Neural progenitor cell (in vitro differentiated cells): ENCODE measurements at regions not wholly inside any gene's neighbourhood (a gene's known extent, or its start where the extent isn't known, plus 50 kb on each side); places are given as distances from the start of the nearest gene placed in this dataset.

Source experiments
- DNase-seq: peaks from one replicate; pipeline ENCODE4 v3.0.0-alpha.2; 2016; ENCODE audit warnings: low spot score
- H2AFZ ChIP-seq: fragments of 200-600 bp; sonication (generic); replicated peaks from 2 replicates; pipeline ENCODE4 v1.6.1; 2016; ENCODE audit warnings: antibody characterized with exemption
- H3F3A ChIP-seq: fragments of 200-600 bp; sonication (generic); 2 replicates; pipeline ENCODE4 v1.6.1; 2016; ENCODE audit warnings: antibody characterized with exemption, low read depth
- H3K27ac ChIP-seq: fragments of 200-600 bp; sonication (generic); 2 replicates; pipeline ENCODE4 v1.5.1; 2016; ENCODE audit warnings: mild to moderate bottlenecking
- H3K27me3 ChIP-seq: fragments of 200-600 bp; sonication (generic); 2 replicates; pipeline ENCODE4 v1.6.1; 2016; ENCODE audit warnings: mild to moderate bottlenecking, moderate library complexity
- H3K36me3 ChIP-seq: fragments of 200-600 bp; sonication (generic); 2 replicates; pipeline ENCODE4 v1.5.1; 2016
- H3K4me1 ChIP-seq: fragments of 200-600 bp; sonication (generic); 2 replicates; pipeline ENCODE4 v1.6.1; 2016; ENCODE audit warnings: mixed run types
- H3K4me2 ChIP-seq: fragments of 200-600 bp; sonication (generic); 2 replicates; pipeline ENCODE4 v1.6.1; 2016
- H3K4me3 ChIP-seq: fragments of 200-600 bp; sonication (generic); 2 replicates; pipeline ENCODE4 v1.5.1; 2016
- H3K79me2 ChIP-seq: fragments of 200-600 bp; sonication (generic); 2 replicates; pipeline ENCODE4 v1.6.1; 2016; ENCODE audit warnings: low read depth
- H3K9ac ChIP-seq: fragments of 200-600 bp; sonication (generic); 2 replicates; pipeline ENCODE4 v1.6.1; 2016
- H3K9me3 ChIP-seq: fragments of 200-600 bp; sonication (generic); 2 replicates; pipeline ENCODE4 v1.5.1; 2016; ENCODE audit warnings: low read depth
- H4K20me1 ChIP-seq: fragments of 200-600 bp; sonication (generic); 2 replicates; pipeline ENCODE4 v1.6.1; 2016; ENCODE audit warnings: low read depth
- H3K27ac Mint-ChIP-seq: 3 replicates; pipeline ENCODE4 v1.8.0; 2021; ENCODE audit warnings: mixed read lengths
- H3K27me3 Mint-ChIP-seq: 2 replicates; pipeline ENCODE4 v1.8.0; 2022; ENCODE audit warnings: low read depth, mild to moderate bottlenecking, inconsistent platforms, moderate library complexity, mixed read lengths; ENCODE audit not compliant: insufficient read depth
- H3K36me3 Mint-ChIP-seq: 3 replicates; pipeline ENCODE4 v1.8.0; 2021; ENCODE audit warnings: mixed read lengths
- H3K4me1 Mint-ChIP-seq: 3 replicates; pipeline ENCODE4 v1.8.0; 2021; ENCODE audit warnings: mixed read lengths
- H3K4me3 Mint-ChIP-seq: 3 replicates; pipeline ENCODE4 v1.8.0; 2021; ENCODE audit warnings: mild to moderate bottlenecking, moderate library complexity, mixed read lengths
- H3K9me3 Mint-ChIP-seq: 3 replicates; pipeline ENCODE4 v1.8.0; 2020; ENCODE audit warnings: mixed read lengths
- CTCF ChIP-seq: fragments of 200-600 bp; sonication (generic); IDR thresholded peaks from 2 replicates; pipeline ENCODE4 v1.5.1; 2017; ENCODE audit warnings: antibody characterized with exemption, mild to moderate bottlenecking
- EZH2 ChIP-seq: fragments of 200-600 bp; sonication (generic); IDR thresholded peaks from 2 replicates; pipeline ENCODE4 v1.6.1; 2017; ENCODE audit warnings: antibody characterized with exemption, mild to moderate bottlenecking, moderate library complexity
- EZH2phosphoT487 ChIP-seq: fragments of 200-600 bp; sonication (generic); IDR thresholded peaks from 2 replicates; pipeline ENCODE4 v1.6.1; 2017; ENCODE audit warnings: antibody characterized with exemption

GRCh38 chr6:8785223-8785622 lies 349.9 kb upstream of the SLC35B3 start:
- H3K27ac Mint-ChIP-seq, result no peak overlapping the region
- Histone ChIP-seq H3K9ac (no peak overlapping the region), H3K79me2 (no peaks in the 10 kb centered on the region), H3F3A (no peaks in the 10 kb centered on the region), H3K9me3 (no peaks in the 10 kb centered on the region), H4K20me1 (no peaks in the 10 kb centered on the region), H3K4me3 (no peak overlapping the region), H3K27ac (no peak overlapping the region), H3K36me3 (no peaks in the 10 kb centered on the region), H3K27me3 (no peaks in the 10 kb centered on the region), H3K4me2 (no peak overlapping the region), H2AFZ (no peak overlapping the region), H3K4me1 (no peaks in the 10 kb centered on the region)
- no peaks in the 10 kb centered on the region for H3K4me1 Mint-ChIP-seq
- no peaks in the 10 kb centered on the region for H3K36me3 Mint-ChIP-seq
- no peak overlapping the region for H3K4me3 Mint-ChIP-seq
- H3K27me3 Mint-ChIP-seq, result no peaks in the 10 kb centered on the region
- TF ChIP-seq CTCF, result no peak
- no peak for TF ChIP-seq EZH2
- TF ChIP-seq EZH2phosphoT487, result no peak
- no peak for DNase-seq
- H3K9me3 Mint-ChIP-seq, result no peaks in the 10 kb centered on the region

GRCh38 chr6:8783191-8783590 lies 347.8 kb upstream of the SLC35B3 start:
- no peak overlapping the region for H3K27ac Mint-ChIP-seq
- H3K9me3 ChIP-seq, result no peaks in the 10 kb centered on the region
- DNase-seq, result no peak
- H3K4me1 ChIP-seq, result no peaks in the 10 kb centered on the region
- no peaks in the 10 kb centered on the region for H4K20me1 ChIP-seq
- H3K36me3 Mint-ChIP-seq, result no peaks in the 10 kb centered on the region
- H2AFZ ChIP-seq, result no peak overlapping the region
- H3K4me2 ChIP-seq, result no peak overlapping the region
- H3K79me2 ChIP-seq, result no peaks in the 10 kb centered on the region
- H3K4me1 Mint-ChIP-seq, result no peaks in the 10 kb centered on the region
- H3K9ac ChIP-seq, result no peak overlapping the region
- TF ChIP-seq CTCF (no peak), EZH2phosphoT487 (no peak), EZH2 (no peak)
- H3K27ac ChIP-seq, result no peak overlapping the region
- H3K27me3 Mint-ChIP-seq, result no peaks in the 10 kb centered on the region
- no peaks in the 10 kb centered on the region for H3K9me3 Mint-ChIP-seq
- H3K4me3 ChIP-seq, result no peak overlapping the region
- no peaks in the 10 kb centered on the region for H3F3A ChIP-seq
- no peak overlapping the region for H3K4me3 Mint-ChIP-seq
- H3K36me3 ChIP-seq, result no peaks in the 10 kb centered on the region
- no peaks in the 10 kb centered on the region for H3K27me3 ChIP-seq

GRCh38 chr6:8780653-8781052 lies 345.3 kb upstream of the SLC35B3 start:
- Histone ChIP-seq H2AFZ (peak overlapping the region; percentile 40), H3K9me3 (no peaks in the 10 kb centered on the region), H3K4me1 (no peaks in the 10 kb centered on the region), H3K79me2 (no peaks in the 10 kb centered on the region), H3K27me3 (no peaks in the 10 kb centered on the region), H3F3A (no peaks in the 10 kb centered on the region), H4K20me1 (no peaks in the 10 kb centered on the region), H3K4me3 (no peak overlapping the region), H3K36me3 (no peaks in the 10 kb centered on the region), H3K27ac (no peak overlapping the region), H3K9ac (no peak overlapping the region), H3K4me2 (no peak overlapping the region)
- Mint-ChIP-seq H3K4me1 (no peaks in the 10 kb centered on the region), H3K27me3 (no peaks in the 10 kb centered on the region), H3K9me3 (no peaks in the 10 kb centered on the region), H3K36me3 (no peaks in the 10 kb centered on the region), H3K27ac (no peak overlapping the region), H3K4me3 (no peak overlapping the region)
- TF ChIP-seq CTCF (no peak), EZH2phosphoT487 (no peak), EZH2 (no peak)
- no peak for DNase-seq

GRCh38 chr6:8764733-8765132 lies 329.4 kb upstream of the SLC35B3 start:
- peaks cover 2% of the 10 kb centered on the region for H3K9me3 Mint-ChIP-seq
- no peak for DNase-seq
- H3K27ac ChIP-seq, result no peak overlapping the region
- H4K20me1 ChIP-seq, result no peaks in the 10 kb centered on the region
- H3K27me3 ChIP-seq, result no peaks in the 10 kb centered on the region
- no peak overlapping the region for H3K27ac Mint-ChIP-seq
- H3K9me3 ChIP-seq, result no peaks in the 10 kb centered on the region
- H3K4me3 ChIP-seq, result no peak overlapping the region
- H3K4me3 Mint-ChIP-seq, result no peak overlapping the region
- H3K4me1 Mint-ChIP-seq, result peaks cover 8% of the 10 kb centered on the region
- no peaks in the 10 kb centered on the region for H3K4me1 ChIP-seq
- no peaks in the 10 kb centered on the region for H3K36me3 Mint-ChIP-seq
- H3K27me3 Mint-ChIP-seq, result no peaks in the 10 kb centered on the region
- H3F3A ChIP-seq, result no peaks in the 10 kb centered on the region
- H3K9ac ChIP-seq, result no peak overlapping the region
- H3K79me2 ChIP-seq, result no peaks in the 10 kb centered on the region
- no peak for TF ChIP-seq EZH2
- no peak for TF ChIP-seq EZH2phosphoT487
- TF ChIP-seq CTCF, result no peak
- no peak overlapping the region for H2AFZ ChIP-seq
- no peaks in the 10 kb centered on the region for H3K36me3 ChIP-seq
- no peak overlapping the region for H3K4me2 ChIP-seq
